CD4-positive, alpha-beta T cell treated with Interleukin-12 subunit alpha and Interleukin-12 subunit beta, for 1 hour (primary cell): ENCODE measurements at regions not wholly inside any gene's neighbourhood (a gene's known extent, or its start where the extent isn't known, plus 50 kb on each side); places are given as distances from the start of the nearest gene placed in this dataset.
"Not testable (repeated sequence)": the region's sequence is repeated elsewhere in the genome, so short reads cannot be mapped to it uniquely, and the experiment has no call there.

Source experiments
- DNase-seq: peaks from one replicate; pipeline ENCODE4 v3.0.0-alpha.2; 2020

GRCh38 chr1:214143006-214143992 is 137.7 kb upstream of the SMYD2 start:
- no peak for DNase-seq

DNA sequence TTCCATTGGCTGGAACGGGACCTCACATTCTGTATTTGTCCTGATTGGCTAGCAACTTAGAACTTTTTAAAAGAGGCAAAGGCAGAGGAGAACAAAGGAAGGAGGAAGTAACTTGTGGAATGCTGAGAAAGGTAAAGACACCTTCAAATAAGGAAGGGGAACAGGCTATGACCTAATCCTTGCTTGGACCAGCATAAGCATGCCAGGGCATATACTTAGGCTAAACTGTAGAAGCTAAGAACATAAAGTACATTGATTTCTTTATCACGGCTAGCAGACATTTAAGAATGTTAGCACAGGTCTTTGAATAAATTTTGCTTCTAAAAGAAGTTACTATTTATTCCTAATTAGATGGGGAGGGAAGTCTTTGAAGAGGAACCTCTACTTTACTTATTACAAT is 136.4 kb upstream of the SMYD2 start:
- not testable (repeated sequence) for DNase-seq

GRCh38 chr1:214146523-214146922 is 134.4 kb upstream of the SMYD2 start:
- DNase-seq: no peak

- DNase-seq: no peak
These were observed 126.2 kb upstream of the SMYD2 start for GRCh38 chr1:214154596-214155292.

DNA sequence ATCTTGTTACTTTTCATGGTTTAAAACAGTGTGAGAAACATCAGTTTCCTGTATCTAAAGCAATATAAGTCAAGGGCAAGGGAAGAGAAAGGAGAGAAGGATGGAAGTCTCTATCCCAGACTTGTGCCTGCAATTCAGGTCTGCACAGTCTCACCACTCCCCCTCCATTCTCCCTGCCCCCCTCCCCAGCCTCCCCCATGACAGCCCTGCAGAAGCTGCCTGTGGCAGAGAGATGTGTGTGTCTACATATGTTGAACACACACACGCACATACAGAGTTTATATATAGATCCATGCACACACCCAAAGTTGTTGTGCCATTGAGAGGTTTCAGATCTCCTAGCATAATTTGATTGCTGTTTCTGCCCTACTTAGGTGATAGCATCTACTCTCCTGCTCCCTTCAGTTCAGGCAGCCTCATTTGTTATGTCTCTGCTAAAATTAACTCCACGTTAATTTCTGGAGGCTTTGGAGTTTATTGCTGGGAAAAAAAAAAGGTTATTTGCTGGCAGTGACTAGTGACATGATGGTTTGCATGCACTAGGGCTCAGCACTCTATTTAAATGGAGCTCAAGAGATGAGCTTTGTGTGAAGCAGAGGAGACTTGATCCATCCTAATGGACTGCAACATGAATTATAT is 124.9 kb upstream of the SMYD2 start:
- no peak for DNase-seq

GRCh38 chr1:214164173-214164572 is 116.8 kb upstream of the SMYD2 start:
- no peak for DNase-seq

DNA sequence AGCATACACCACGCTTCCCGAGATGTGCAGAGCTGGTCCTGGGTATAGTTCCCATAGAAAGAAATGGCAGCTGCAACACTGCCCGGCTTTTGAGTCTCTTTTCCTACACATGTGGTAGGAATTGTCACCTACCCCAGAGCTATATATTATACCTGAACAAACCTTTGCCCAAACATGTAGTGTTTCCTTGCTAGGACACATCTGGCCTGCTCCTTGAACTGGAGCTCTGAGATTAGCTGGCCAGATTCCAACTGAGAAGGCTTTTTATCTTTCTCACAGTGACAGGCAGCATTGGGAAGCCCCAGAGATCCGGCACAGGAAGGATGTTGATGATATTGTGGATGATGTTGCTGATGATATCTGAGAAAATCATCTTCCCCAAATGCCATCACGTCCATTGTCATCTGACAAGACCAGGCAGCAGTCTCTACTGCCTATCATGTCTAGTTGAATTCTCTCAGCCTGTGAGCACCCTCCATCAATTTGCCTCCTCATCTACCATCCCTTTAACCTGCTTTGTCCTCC is 115.0 kb upstream of the SMYD2 start:
- no peak for DNase-seq

- DNase-seq: no peak
These were observed 106.3 kb upstream of the SMYD2 start for GRCh38 chr1:214174508-214175199.

- no peak for DNase-seq
These were observed 102.9 kb upstream of the SMYD2 start for GRCh38 chr1:214178102-214178501.

- DNase-seq: no peak
These were observed 96.0 kb upstream of the SMYD2 start for GRCh38 chr1:214184992-214185391.

GRCh38 chr1:214186103-214186824 is 94.7 kb upstream of the SMYD2 start:
- no peak for DNase-seq

DNA sequence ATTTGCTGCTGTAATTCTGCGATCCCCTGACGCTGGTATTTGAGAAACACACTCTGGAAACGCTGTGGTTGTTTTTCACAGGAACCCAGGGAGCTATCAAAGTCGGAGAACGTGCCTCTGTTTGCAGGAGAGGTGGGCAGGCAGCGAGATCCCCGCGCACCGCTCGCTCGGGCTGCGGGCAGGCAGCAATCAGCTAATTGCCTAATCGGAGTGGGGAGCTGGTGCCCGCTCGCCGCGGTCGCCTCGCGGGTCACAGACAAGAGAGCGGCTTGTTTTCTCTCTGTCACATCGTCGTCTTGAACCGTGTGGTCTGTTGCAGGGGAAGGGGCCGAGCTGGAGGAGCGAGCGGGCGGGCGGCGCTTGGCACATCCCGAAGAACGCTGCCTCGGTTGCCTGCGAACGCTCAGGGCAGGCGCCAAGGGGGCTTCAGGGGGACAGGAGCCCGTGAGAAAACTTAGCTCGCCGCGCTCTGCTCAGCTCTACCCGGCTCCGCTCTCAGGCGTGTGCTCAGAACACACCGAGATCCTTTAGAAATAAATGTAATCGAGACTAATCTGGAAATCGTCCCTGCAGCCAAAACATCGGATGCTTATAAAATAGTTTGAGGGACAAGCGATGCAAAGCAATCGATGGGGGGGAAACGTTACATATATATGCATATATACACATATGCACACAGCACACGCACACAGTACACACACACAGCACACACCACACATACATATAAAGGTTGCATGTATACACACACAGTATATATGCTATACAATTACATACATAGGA is 93.6 kb upstream of the SMYD2 start:
- DNase-seq: no peak

GRCh38 chr1:214187933-214188332 is 93.0 kb upstream of the SMYD2 start:
- DNase-seq: no peak

- DNase-seq: no peak
These were observed 92.1 kb upstream of the SMYD2 start for GRCh38 chr1:214188835-214189234.

DNA sequence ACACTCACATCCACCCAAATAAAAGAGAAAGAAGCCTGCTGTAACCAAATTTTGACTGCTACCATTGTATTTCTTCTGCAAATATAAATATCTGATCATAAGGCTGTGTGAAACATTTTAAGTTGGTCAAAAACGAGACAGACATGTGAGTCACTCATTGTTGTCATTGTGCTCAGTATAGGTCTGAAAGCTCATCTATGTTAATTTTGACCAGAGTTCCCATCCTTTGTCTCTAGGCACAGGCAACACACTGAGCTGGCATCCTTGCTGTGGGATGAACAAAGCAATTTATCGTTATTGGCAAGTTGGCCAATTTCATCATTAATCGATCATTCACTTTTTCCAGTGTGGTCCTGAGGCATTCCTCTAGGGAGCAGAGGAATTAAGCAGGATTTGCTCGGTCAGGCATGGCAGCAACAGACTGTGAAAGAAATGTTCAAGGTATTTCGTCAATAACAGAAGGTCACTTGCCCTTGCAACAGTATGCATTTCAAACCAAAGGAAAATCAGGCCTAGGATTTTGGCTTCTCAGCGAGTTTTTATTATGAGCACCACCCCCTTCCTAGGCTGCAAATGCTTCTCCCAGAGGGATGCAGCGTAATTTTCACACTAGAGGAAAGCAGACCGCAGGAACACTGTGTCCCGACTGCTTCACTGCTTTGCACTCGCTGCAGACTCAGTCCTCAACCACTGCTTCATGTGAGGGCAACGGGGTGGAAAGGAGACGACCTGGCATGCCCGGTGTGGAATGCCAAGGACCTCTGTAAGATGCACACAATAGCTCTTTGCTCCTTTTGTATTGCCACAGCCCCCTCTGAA is 87.9 kb upstream of the SMYD2 start:
- no peak for DNase-seq

DNA sequence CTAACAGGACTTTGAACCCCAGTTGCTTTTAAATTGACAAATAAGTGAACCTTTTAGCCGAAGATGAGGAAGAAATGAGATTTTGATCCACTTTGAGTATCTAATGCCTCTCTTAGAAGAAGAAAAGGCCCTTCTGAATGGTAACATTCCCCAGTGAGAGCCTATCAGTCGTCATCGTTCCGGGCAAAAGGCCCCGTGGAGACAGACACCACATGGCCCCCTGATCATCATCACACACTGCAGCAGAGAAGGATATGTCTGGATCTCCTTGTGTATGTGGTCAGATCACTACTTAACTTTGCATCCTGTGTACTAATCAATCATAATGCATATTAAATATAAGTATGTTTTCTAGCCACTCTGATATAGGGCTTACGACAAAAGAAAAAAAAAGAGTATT is 87.3 kb upstream of the SMYD2 start:
- no peak for DNase-seq

DNA sequence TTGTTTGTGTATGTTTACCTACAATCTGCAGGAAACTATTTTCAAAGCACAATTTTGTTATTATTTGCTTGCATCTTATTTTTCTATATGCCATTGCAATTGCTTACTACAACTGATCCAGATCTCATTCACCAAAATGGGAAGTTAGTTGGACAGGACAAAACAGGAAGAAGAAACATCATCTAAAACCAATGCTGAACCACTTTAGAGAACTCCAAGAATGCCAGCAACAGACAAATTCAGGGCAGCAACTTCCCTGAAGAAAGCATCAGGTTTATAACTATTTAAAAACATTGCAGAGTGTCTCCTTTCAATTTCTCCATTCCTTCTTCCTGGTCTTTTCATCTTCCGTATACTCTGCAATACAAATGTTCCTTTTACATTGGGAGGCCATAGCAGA is 82.4 kb upstream of the SMYD2 start:
- no peak for DNase-seq

- DNase-seq: no peak
These were observed 81.4 kb upstream of the SMYD2 start for GRCh38 chr1:214199585-214199984.

DNA sequence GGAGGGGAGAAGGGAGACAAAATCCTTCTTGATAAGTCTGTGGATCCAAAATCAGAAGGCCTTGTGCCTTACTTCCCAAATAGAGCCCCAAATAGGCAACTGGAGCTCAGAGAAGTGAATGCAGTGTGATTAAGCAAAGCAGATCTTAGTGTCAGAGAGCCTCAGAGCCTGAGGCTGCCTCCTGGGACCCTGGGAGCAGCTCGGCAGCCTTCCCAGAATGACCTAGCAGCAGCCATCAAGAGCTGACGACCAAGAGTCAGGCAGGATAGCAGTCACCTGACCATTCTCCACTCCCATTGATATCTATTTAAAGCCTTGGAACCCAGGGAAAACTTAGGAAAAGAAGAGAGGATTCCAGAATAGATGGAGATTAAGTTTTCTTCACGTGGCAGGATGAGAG is 78.0 kb upstream of the SMYD2 start:
- DNase-seq: no peak

- no peak for DNase-seq
These were observed 75.9 kb upstream of the SMYD2 start for GRCh38 chr1:214205053-214205452.
